Keratinocyte (primary cell): ENCODE measurements at regions not wholly inside any gene's neighbourhood (a gene's known extent, or its start where the extent isn't known, plus 50 kb on each side); places are given as distances from the start of the nearest gene placed in this dataset.
"Not testable (repeated sequence)": the region's sequence is repeated elsewhere in the genome, so short reads cannot be mapped to it uniquely, and the experiment has no call there.

ENCODE experiments used
- CTCF ChIP-seq, 3 experiments: IDR thresholded peaks in 1 of 3; conservative IDR thresholded peaks in 1 of 3; optimal IDR thresholded peaks in 1 of 3; 2 replicates in 2 of 3; 3 replicates in 1 of 3; pipeline versions ENCODE3 to v1.5.1; 2011; ENCODE audit warnings: low read length in 3 of 3, mild to moderate bottlenecking in 3 of 3, moderate library complexity in 2 of 3, control low read depth in 1 of 3, inconsistent platforms in 1 of 3; ENCODE audit not compliant: insufficient read depth in 2 of 3; ENCODE audit errors: extremely low read depth in 1 of 3
- EZH2 ChIP-seq: IDR thresholded peaks from one replicate; pipeline ENCODE4 v1.6.1; 2012; ENCODE audit warnings: inconsistent platforms, mild to moderate bottlenecking, low read length, moderate library complexity

DNA sequence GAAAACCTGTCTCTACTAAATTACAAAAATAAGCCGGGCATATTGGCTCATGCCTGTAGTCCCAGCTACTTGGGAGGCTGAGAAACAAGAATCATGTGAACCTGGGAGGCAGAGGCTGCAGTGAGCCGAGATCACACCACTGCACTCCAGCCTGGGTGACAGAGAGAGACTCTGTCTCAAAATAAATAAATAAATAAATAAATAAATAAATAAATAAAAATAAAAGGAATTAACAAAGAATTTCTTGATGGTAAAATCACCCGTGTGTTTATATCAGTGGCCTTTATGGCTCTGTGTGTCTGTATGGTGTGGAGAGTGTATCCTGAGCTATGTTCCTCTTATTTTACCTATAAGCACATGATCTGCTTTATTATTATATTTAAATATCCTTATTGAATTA lies 520.5 kb upstream of the PFKP start:
- not testable (repeated sequence) for TF ChIP-seq CTCF (optimal IDR thresholded peaks at IDR 0.05 in 1 of 3, IDR thresholded peaks at IDR 0.05 in 1 of 3, conservative IDR thresholded peaks at IDR 0.05 in 1 of 3; ENCODE audit: extremely low read depth in 1 of 3, insufficient read depth in 2 of 3, low read length in 3 of 3); EZH2
